Neural progenitor cell (in vitro differentiated cells): ENCODE measurements at regions not wholly inside any gene's neighbourhood (a gene's known extent, or its start where the extent isn't known, plus 50 kb on each side); places are given as distances from the start of the nearest gene placed in this dataset.

Experiments used
- DNase-seq: peaks from one replicate; pipeline ENCODE4 v3.0.0-alpha.2; 2016; ENCODE audit warnings: low spot score
- H2AFZ ChIP-seq: fragments of 200-600 bp; sonication (generic); replicated peaks from 2 replicates; pipeline ENCODE4 v1.6.1; 2016; ENCODE audit warnings: antibody characterized with exemption
- H3F3A ChIP-seq: fragments of 200-600 bp; sonication (generic); 2 replicates; pipeline ENCODE4 v1.6.1; 2016; ENCODE audit warnings: antibody characterized with exemption, low read depth
- H3K27ac ChIP-seq: fragments of 200-600 bp; sonication (generic); 2 replicates; pipeline ENCODE4 v1.5.1; 2016; ENCODE audit warnings: mild to moderate bottlenecking
- H3K27me3 ChIP-seq: fragments of 200-600 bp; sonication (generic); 2 replicates; pipeline ENCODE4 v1.6.1; 2016; ENCODE audit warnings: mild to moderate bottlenecking, moderate library complexity
- H3K36me3 ChIP-seq: fragments of 200-600 bp; sonication (generic); 2 replicates; pipeline ENCODE4 v1.5.1; 2016
- H3K4me1 ChIP-seq: fragments of 200-600 bp; sonication (generic); 2 replicates; pipeline ENCODE4 v1.6.1; 2016; ENCODE audit warnings: mixed run types
- H3K4me2 ChIP-seq: fragments of 200-600 bp; sonication (generic); 2 replicates; pipeline ENCODE4 v1.6.1; 2016
- H3K4me3 ChIP-seq: fragments of 200-600 bp; sonication (generic); 2 replicates; pipeline ENCODE4 v1.5.1; 2016
- H3K79me2 ChIP-seq: fragments of 200-600 bp; sonication (generic); 2 replicates; pipeline ENCODE4 v1.6.1; 2016; ENCODE audit warnings: low read depth
- H3K9ac ChIP-seq: fragments of 200-600 bp; sonication (generic); 2 replicates; pipeline ENCODE4 v1.6.1; 2016
- H3K9me3 ChIP-seq: fragments of 200-600 bp; sonication (generic); 2 replicates; pipeline ENCODE4 v1.5.1; 2016; ENCODE audit warnings: low read depth
- H4K20me1 ChIP-seq: fragments of 200-600 bp; sonication (generic); 2 replicates; pipeline ENCODE4 v1.6.1; 2016; ENCODE audit warnings: low read depth
- H3K27ac Mint-ChIP-seq: 3 replicates; pipeline ENCODE4 v1.8.0; 2021; ENCODE audit warnings: mixed read lengths
- H3K27me3 Mint-ChIP-seq: 2 replicates; pipeline ENCODE4 v1.8.0; 2022; ENCODE audit warnings: low read depth, mild to moderate bottlenecking, inconsistent platforms, moderate library complexity, mixed read lengths; ENCODE audit not compliant: insufficient read depth
- H3K36me3 Mint-ChIP-seq: 3 replicates; pipeline ENCODE4 v1.8.0; 2021; ENCODE audit warnings: mixed read lengths
- H3K4me1 Mint-ChIP-seq: 3 replicates; pipeline ENCODE4 v1.8.0; 2021; ENCODE audit warnings: mixed read lengths
- H3K4me3 Mint-ChIP-seq: 3 replicates; pipeline ENCODE4 v1.8.0; 2021; ENCODE audit warnings: mild to moderate bottlenecking, moderate library complexity, mixed read lengths
- H3K9me3 Mint-ChIP-seq: 3 replicates; pipeline ENCODE4 v1.8.0; 2020; ENCODE audit warnings: mixed read lengths
- CTCF ChIP-seq: fragments of 200-600 bp; sonication (generic); IDR thresholded peaks from 2 replicates; pipeline ENCODE4 v1.5.1; 2017; ENCODE audit warnings: antibody characterized with exemption, mild to moderate bottlenecking
- EZH2 ChIP-seq: fragments of 200-600 bp; sonication (generic); IDR thresholded peaks from 2 replicates; pipeline ENCODE4 v1.6.1; 2017; ENCODE audit warnings: antibody characterized with exemption, mild to moderate bottlenecking, moderate library complexity
- EZH2phosphoT487 ChIP-seq: fragments of 200-600 bp; sonication (generic); IDR thresholded peaks from 2 replicates; pipeline ENCODE4 v1.6.1; 2017; ENCODE audit warnings: antibody characterized with exemption

GRCh38 chr15:94887391-94887790, 656.0 kb downstream of the MCTP2 start:
- H3K36me3 ChIP-seq: peaks cover 7% of the 10 kb centered on the region
- no peaks in the 10 kb centered on the region for H3K79me2 ChIP-seq
- no peak for DNase-seq

GRCh38 chr15:94889153-94889552, 657.8 kb downstream of the MCTP2 start:
- Histone ChIP-seq H3K9ac (no peak overlapping the region), H3K4me1 (no peaks in the 10 kb centered on the region), H3K9me3 (no peaks in the 10 kb centered on the region), H3K27me3 (no peaks in the 10 kb centered on the region), H3K27ac (no peak overlapping the region), H3K36me3 (peaks cover 6% of the 10 kb centered on the region), H3F3A (no peaks in the 10 kb centered on the region), H3K4me2 (no peak overlapping the region), H3K79me2 (no peaks in the 10 kb centered on the region), H3K4me3 (no peak overlapping the region), H2AFZ (no peak overlapping the region), H4K20me1 (no peaks in the 10 kb centered on the region)
- no peaks in the 10 kb centered on the region for H3K36me3 Mint-ChIP-seq
- no peak for DNase-seq
- no peak overlapping the region for H3K4me3 Mint-ChIP-seq
- no peaks in the 10 kb centered on the region for H3K4me1 Mint-ChIP-seq
- no peak for TF ChIP-seq EZH2
- TF ChIP-seq CTCF: no peak
- no peak for TF ChIP-seq EZH2phosphoT487
- peaks cover 4% of the 10 kb centered on the region for H3K27me3 Mint-ChIP-seq
- H3K9me3 Mint-ChIP-seq: no peaks in the 10 kb centered on the region
- H3K27ac Mint-ChIP-seq: no peak overlapping the region

More at GRCh38 chr15:94887391-94887790, 656.0 kb downstream of the MCTP2 start:
- no peak overlapping the region for H3K9ac ChIP-seq
- Mint-ChIP-seq H3K27me3 (peaks cover 4% of the 10 kb centered on the region), H3K36me3 (no peaks in the 10 kb centered on the region), H3K9me3 (peaks cover 3% of the 10 kb centered on the region), H3K4me1 (no peaks in the 10 kb centered on the region), H3K27ac (no peak overlapping the region), H3K4me3 (no peak overlapping the region)
- no peaks in the 10 kb centered on the region for H3K9me3 ChIP-seq
- H3K4me2 ChIP-seq: no peak overlapping the region
- H3K4me3 ChIP-seq: no peak overlapping the region
- TF ChIP-seq EZH2 (no peak), EZH2phosphoT487 (no peak), CTCF (no peak)
- H2AFZ ChIP-seq: no peak overlapping the region
- no peaks in the 10 kb centered on the region for H3K4me1 ChIP-seq
- no peaks in the 10 kb centered on the region for H3K27me3 ChIP-seq
- no peaks in the 10 kb centered on the region for H4K20me1 ChIP-seq
- H3K27ac ChIP-seq: no peak overlapping the region
- no peaks in the 10 kb centered on the region for H3F3A ChIP-seq

GRCh38 chr15:94893091-94893490, 661.7 kb downstream of the MCTP2 start:
- Histone ChIP-seq H3K36me3 (no peaks in the 10 kb centered on the region), H4K20me1 (no peaks in the 10 kb centered on the region), H3K9ac (no peak overlapping the region), H3K9me3 (no peaks in the 10 kb centered on the region), H3K79me2 (no peaks in the 10 kb centered on the region), H3K4me2 (no peak overlapping the region), H3K27ac (no peak overlapping the region), H3K4me1 (no peaks in the 10 kb centered on the region), H2AFZ (no peak overlapping the region), H3F3A (no peaks in the 10 kb centered on the region), H3K27me3 (no peaks in the 10 kb centered on the region), H3K4me3 (no peak overlapping the region)
- no peak for DNase-seq
- no peaks in the 10 kb centered on the region for H3K4me1 Mint-ChIP-seq
- TF ChIP-seq CTCF: no peak
- TF ChIP-seq EZH2: no peak
- TF ChIP-seq EZH2phosphoT487: no peak
- no peak overlapping the region for H3K4me3 Mint-ChIP-seq
- H3K27me3 Mint-ChIP-seq: peaks cover 4% of the 10 kb centered on the region
- no peak overlapping the region for H3K27ac Mint-ChIP-seq
- H3K9me3 Mint-ChIP-seq: no peaks in the 10 kb centered on the region
- no peaks in the 10 kb centered on the region for H3K36me3 Mint-ChIP-seq
